ENCODE measurements at regions not wholly inside any gene's neighbourhood (a gene's known extent, or its start where the extent isn't known, plus 50 kb on each side); places are given as distances from the start of the nearest gene placed in this dataset.

DNA sequence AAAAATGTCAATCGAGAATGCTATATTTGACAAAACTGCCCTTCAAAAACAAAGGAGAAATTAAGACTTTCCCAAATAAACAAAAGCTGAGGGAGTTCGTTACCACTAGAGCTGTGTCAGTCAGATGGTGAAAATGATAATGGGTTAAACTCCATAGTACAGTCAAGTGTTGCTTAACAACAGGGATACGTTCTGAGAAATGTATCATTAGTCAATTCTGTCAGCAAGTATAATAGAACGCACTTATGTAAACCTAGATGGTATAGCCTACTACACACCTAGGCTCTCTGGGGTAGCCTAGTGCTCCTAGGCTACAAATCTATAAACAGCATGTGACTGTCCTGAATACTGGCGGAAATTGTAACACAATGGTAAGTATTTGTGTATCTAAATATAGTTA, 138.7 kb downstream of the DRD1 start:
- no peaks in the 10 kb centered on the region for H3K36me3 Mint-ChIP-seq
- H3K4me3 Mint-ChIP-seq = no peak overlapping the region
- H3K27ac ChIP-seq (ENCODE audit: low read depth, low read length) = no peak overlapping the region
- ChIA-PET POLR2A (no interaction called here), CTCF (no interaction called here)
- no peaks in the 10 kb centered on the region for H3K27me3 ChIP-seq (ENCODE audit: insufficient read depth, low read length, poor library complexity, severe bottlenecking)
- peaks cover 4 to 19% (median 7%) of the 10 kb centered on the region in 5 donors for H3K9me3 Mint-ChIP-seq
- DNase-seq = no peak
- H3K4me3 ChIP-seq (ENCODE audit: low read length) = no peak overlapping the region
- H3K4me1 Mint-ChIP-seq = no peaks in the 10 kb centered on the region
- H3K27me3 Mint-ChIP-seq = peaks cover 4 to 15% of the 10 kb centered on the region in 2 donors
- H3K9me3 ChIP-seq (ENCODE audit: low read length) = no peaks in the 10 kb centered on the region
- no peaks in the 10 kb centered on the region for H3K4me1 ChIP-seq (ENCODE audit: insufficient read depth, low read length)
- no peak overlapping the region for H3K27ac Mint-ChIP-seq
- H3K36me3 ChIP-seq (ENCODE audit: insufficient read depth, low read length) = no peaks in the 10 kb centered on the region

- Histone ChIP-seq H3K4me1 (ENCODE audit: insufficient read depth, low read length) (no peaks in the 10 kb centered on the region), H3K9me3 (ENCODE audit: low read length) (no peaks in the 10 kb centered on the region), H3K27ac (ENCODE audit: low read depth, low read length) (no peak overlapping the region), H3K4me3 (ENCODE audit: low read length) (no peak overlapping the region), H3K27me3 (ENCODE audit: insufficient read depth, low read length, poor library complexity, severe bottlenecking) (no peaks in the 10 kb centered on the region), H3K36me3 (ENCODE audit: insufficient read depth, low read length) (no peaks in the 10 kb centered on the region)
- Mint-ChIP-seq H3K4me3 (no peak overlapping the region), H3K4me1 (no peaks in the 10 kb centered on the region), H3K9me3 (peaks cover 0 to 13% (median 2%) of the 10 kb centered on the region in 5 donors), H3K36me3 (no peaks in the 10 kb centered on the region), H3K27me3 (peaks cover 0 to 20% of the 10 kb centered on the region in 2 donors), H3K27ac (no peak overlapping the region)
- ChIA-PET POLR2A (no interaction called here), CTCF (no interaction called here)
- DNase-seq = no peak
Observed at GRCh38 chr5:175290379-175290778, 153.6 kb downstream of the DRD1 start.

DNA sequence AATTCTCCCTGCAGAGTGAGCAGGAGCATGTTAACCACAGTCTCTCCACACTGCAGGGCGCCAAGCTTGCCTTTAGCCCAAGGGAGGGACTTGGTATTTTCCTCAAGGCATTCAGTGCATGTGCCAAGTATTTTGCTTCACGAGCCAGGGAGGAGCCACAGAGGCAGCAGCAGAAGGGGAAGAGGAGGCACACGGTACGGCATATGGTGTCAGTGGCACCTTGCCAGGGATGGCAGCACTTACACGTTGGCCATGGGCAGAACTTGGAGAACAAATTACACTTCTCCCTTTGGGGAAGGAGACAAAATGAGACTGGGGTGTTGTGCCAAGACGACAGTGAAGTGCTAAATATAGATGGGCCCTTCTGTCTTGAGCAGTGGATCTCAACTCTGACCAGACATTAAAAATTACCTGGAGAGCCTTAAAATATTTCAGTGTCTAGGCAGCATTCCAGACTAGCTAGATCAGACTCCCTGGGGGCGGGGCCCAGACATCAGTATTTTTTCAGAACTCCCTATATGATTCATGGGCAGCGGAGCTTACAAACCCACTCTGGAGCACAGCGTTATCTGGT, 155.8 kb downstream of the DRD1 start:
- CTCF ChIA-PET = no interaction called here
- POLR2A ChIA-PET = no interaction called here

DNA sequence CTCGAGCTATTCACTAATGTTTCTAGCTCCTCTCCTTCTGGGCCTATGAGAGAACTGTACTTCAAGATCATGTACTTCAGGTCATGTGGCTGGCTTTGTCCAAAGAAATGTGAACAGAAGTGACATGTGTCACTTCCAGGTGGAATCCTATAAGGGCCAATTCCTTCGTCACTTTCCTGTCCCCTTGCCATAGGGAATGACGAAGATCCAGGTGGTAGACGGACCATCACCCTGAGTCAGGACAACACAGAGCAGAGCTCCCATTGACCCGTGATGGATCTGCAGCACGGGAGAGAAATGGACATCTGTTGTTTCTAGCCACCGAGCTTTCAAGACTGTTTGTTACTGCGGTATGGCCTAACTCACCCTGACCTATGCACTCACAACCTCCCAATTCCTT, 157.0 kb downstream of the DRD1 start:
- Histone ChIP-seq H3K4me3 (ENCODE audit: low read length) (no peak overlapping the region), H3K27ac (ENCODE audit: low read depth, low read length) (no peak overlapping the region), H3K36me3 (ENCODE audit: insufficient read depth, low read length) (no peaks in the 10 kb centered on the region), H3K27me3 (ENCODE audit: insufficient read depth, low read length, poor library complexity, severe bottlenecking) (no peaks in the 10 kb centered on the region), H3K4me1 (ENCODE audit: insufficient read depth, low read length) (no peaks in the 10 kb centered on the region), H3K9me3 (ENCODE audit: low read length) (no peaks in the 10 kb centered on the region)
- H3K4me3 Mint-ChIP-seq = no peak overlapping the region
- H3K27ac Mint-ChIP-seq = no peak overlapping the region
- peaks cover 0 to 4% (median 0%) of the 10 kb centered on the region in 5 donors for H3K9me3 Mint-ChIP-seq
- no peaks in the 10 kb centered on the region for H3K36me3 Mint-ChIP-seq
- no peak for DNase-seq
- H3K4me1 Mint-ChIP-seq = no peaks in the 10 kb centered on the region
- CTCF ChIA-PET = no interaction called here
- H3K27me3 Mint-ChIP-seq = peaks cover 0 to 23% of the 10 kb centered on the region in 2 donors
- POLR2A ChIA-PET = no interaction called here

More for the DNA sequence above, 155.8 kb downstream of the DRD1 start:
- H3K36me3 ChIP-seq (ENCODE audit: insufficient read depth, low read length) = no peaks in the 10 kb centered on the region
- H3K36me3 Mint-ChIP-seq = no peaks in the 10 kb centered on the region
- H3K4me1 Mint-ChIP-seq = no peaks in the 10 kb centered on the region
- H3K4me3 ChIP-seq (ENCODE audit: low read length) = no peak overlapping the region
- no peaks in the 10 kb centered on the region for H3K27me3 ChIP-seq (ENCODE audit: insufficient read depth, low read length, poor library complexity, severe bottlenecking)
- H3K9me3 Mint-ChIP-seq = peaks cover 0 to 4% (median 0%) of the 10 kb centered on the region in 5 donors
- no peaks in the 10 kb centered on the region for H3K9me3 ChIP-seq (ENCODE audit: low read length)
- no peak overlapping the region for H3K27ac Mint-ChIP-seq
- peaks cover 0 to 29% of the 10 kb centered on the region in 2 donors for H3K27me3 Mint-ChIP-seq
- no peak for DNase-seq
- no peak overlapping the region for H3K27ac ChIP-seq (ENCODE audit: low read depth, low read length)
- no peaks in the 10 kb centered on the region for H3K4me1 ChIP-seq (ENCODE audit: insufficient read depth, low read length)
- H3K4me3 Mint-ChIP-seq = no peak overlapping the region

GRCh38 chr5:175285261-175285660, 158.7 kb downstream of the DRD1 start:
- ChIA-PET POLR2A (no interaction called here), CTCF (no interaction called here)
- Histone ChIP-seq H3K4me3 (ENCODE audit: low read length) (no peak overlapping the region), H3K27ac (ENCODE audit: low read depth, low read length) (no peak overlapping the region), H3K4me1 (ENCODE audit: insufficient read depth, low read length) (no peaks in the 10 kb centered on the region), H3K9me3 (ENCODE audit: low read length) (no peaks in the 10 kb centered on the region), H3K36me3 (ENCODE audit: insufficient read depth, low read length) (no peaks in the 10 kb centered on the region), H3K27me3 (ENCODE audit: insufficient read depth, low read length, poor library complexity, severe bottlenecking) (no peaks in the 10 kb centered on the region)
- H3K4me1 Mint-ChIP-seq = no peaks in the 10 kb centered on the region
- no peaks in the 10 kb centered on the region for H3K36me3 Mint-ChIP-seq
- H3K4me3 Mint-ChIP-seq = no peak overlapping the region
- H3K27ac Mint-ChIP-seq = no peak overlapping the region
- peaks cover 0 to 18% of the 10 kb centered on the region in 2 donors for H3K27me3 Mint-ChIP-seq
- peaks cover 0 to 4% (median 0%) of the 10 kb centered on the region in 5 donors for H3K9me3 Mint-ChIP-seq
- DNase-seq = no peak

GRCh38 chr5:175284806-175285205, 159.2 kb downstream of the DRD1 start:
- ChIA-PET POLR2A (no interaction called here), CTCF (no interaction called here)
- Histone ChIP-seq H3K36me3 (ENCODE audit: insufficient read depth, low read length) (no peaks in the 10 kb centered on the region), H3K4me3 (ENCODE audit: low read length) (no peak overlapping the region), H3K4me1 (ENCODE audit: insufficient read depth, low read length) (no peaks in the 10 kb centered on the region), H3K9me3 (ENCODE audit: low read length) (no peaks in the 10 kb centered on the region), H3K27me3 (ENCODE audit: insufficient read depth, low read length, poor library complexity, severe bottlenecking) (no peaks in the 10 kb centered on the region), H3K27ac (ENCODE audit: low read depth, low read length) (no peak overlapping the region)
- Mint-ChIP-seq H3K4me3 (no peak overlapping the region), H3K36me3 (no peaks in the 10 kb centered on the region), H3K27ac (no peak overlapping the region), H3K4me1 (no peaks in the 10 kb centered on the region), H3K9me3 (peaks cover 0 to 4% (median 0%) of the 10 kb centered on the region in 5 donors), H3K27me3 (peaks cover 0 to 18% of the 10 kb centered on the region in 2 donors)
- DNase-seq = no peak

DNA sequence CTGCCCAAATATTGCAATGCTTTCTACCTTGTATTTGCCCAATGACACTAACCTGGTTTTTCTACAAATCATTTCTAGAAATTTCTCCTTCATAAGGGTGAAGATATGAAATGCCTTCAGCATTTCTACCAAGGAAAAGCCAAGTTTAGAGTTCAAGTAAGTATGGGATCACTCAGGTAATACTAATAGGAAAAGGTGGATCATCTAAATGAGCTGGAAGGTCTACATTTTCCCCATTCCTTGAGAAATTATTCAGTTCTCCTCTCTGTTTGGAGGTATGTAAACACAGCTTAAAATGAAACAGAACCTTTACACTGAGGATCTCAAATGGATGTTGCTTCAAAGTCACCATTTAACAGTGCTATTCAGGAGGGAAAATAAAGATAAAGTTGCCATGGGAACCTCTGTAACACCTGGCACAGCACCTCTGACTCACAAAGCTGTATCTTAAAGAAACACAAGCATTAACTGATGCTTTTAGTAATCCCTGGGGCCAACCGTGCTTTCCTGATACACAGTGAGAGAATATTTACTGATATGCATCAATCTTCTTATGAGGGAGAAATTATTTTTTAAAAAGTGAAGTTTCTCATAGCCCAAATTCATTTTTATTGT, 161.3 kb downstream of the DRD1 start:
- ChIA-PET CTCF (no interaction called here), POLR2A (no interaction called here)
- Histone ChIP-seq H3K9me3 (ENCODE audit: low read length) (no peaks in the 10 kb centered on the region), H3K4me1 (ENCODE audit: insufficient read depth, low read length) (no peaks in the 10 kb centered on the region), H3K27ac (ENCODE audit: low read depth, low read length) (no peak overlapping the region), H3K4me3 (ENCODE audit: low read length) (no peak overlapping the region), H3K27me3 (ENCODE audit: insufficient read depth, low read length, poor library complexity, severe bottlenecking) (no peaks in the 10 kb centered on the region), H3K36me3 (ENCODE audit: insufficient read depth, low read length) (no peaks in the 10 kb centered on the region)
- Mint-ChIP-seq H3K27ac (no peak overlapping the region), H3K4me3 (no peak overlapping the region), H3K27me3 (peaks cover 0 to 15% of the 10 kb centered on the region in 2 donors), H3K4me1 (no peaks in the 10 kb centered on the region), H3K36me3 (no peaks in the 10 kb centered on the region), H3K9me3 (peaks cover 0 to 6% (median 0%) of the 10 kb centered on the region in 5 donors)
- no peak for DNase-seq

GRCh38 chr5:175281714-175282113, 162.3 kb downstream of the DRD1 start:
- Mint-ChIP-seq H3K36me3 (no peaks in the 10 kb centered on the region), H3K4me3 (no peak overlapping the region), H3K27ac (no peak overlapping the region), H3K27me3 (peaks cover 0 to 15% of the 10 kb centered on the region in 2 donors), H3K9me3 (peaks cover 0 to 6% (median 0%) of the 10 kb centered on the region in 5 donors), H3K4me1 (no peaks in the 10 kb centered on the region)
- Histone ChIP-seq H3K4me1 (ENCODE audit: insufficient read depth, low read length) (no peaks in the 10 kb centered on the region), H3K27me3 (ENCODE audit: insufficient read depth, low read length, poor library complexity, severe bottlenecking) (no peaks in the 10 kb centered on the region), H3K9me3 (ENCODE audit: low read length) (no peaks in the 10 kb centered on the region), H3K36me3 (ENCODE audit: insufficient read depth, low read length) (no peaks in the 10 kb centered on the region), H3K4me3 (ENCODE audit: low read length) (no peak overlapping the region), H3K27ac (ENCODE audit: low read depth, low read length) (no peak overlapping the region)
- ChIA-PET CTCF (no interaction called here), POLR2A (no interaction called here)
- no peak for DNase-seq
